SKM-1 treated with dmso at 0.1 percent for 144 hours (cell line): ENCODE measurements at regions not wholly inside any gene's neighbourhood (a gene's known extent, or its start where the extent isn't known, plus 50 kb on each side); places are given as distances from the start of the nearest gene placed in this dataset.
"Not testable (repeated sequence)": the region's sequence is repeated elsewhere in the genome, so short reads cannot be mapped to it uniquely, and the experiment has no call there.

ENCODE experiments used
- DNase-seq: peaks from one replicate; lab custom pipeline; 2025; ENCODE audit not compliant: unreplicated experiment; lab: John Stamatoyannopoulos, UW

DNA sequence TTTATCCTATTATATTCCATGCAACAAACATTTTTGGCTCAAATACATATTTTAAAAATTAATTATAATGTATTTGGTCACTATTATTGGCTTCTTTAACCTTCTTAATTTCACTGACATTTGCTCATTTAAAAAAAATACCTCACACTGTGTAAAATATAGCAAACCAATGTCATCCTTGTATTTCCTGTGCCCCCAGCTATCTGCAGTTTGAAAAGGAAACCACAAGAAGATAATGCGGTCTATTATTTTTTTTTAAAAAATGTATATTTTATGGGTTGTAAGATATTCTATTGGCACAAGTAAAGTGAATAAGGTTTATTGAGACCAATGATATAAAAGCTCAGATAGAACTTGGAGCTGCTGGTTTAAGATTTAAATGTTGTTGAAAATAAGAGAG lies 904.2 kb downstream of the SI start:
- no peak for DNase-seq

GRCh38 chr3:164155400-164155799 lies 922.9 kb downstream of the SI start:
- peak; percentile 7 for DNase-seq

- DNase-seq = no peak
Observed at GRCh38 chr3:164144824-164145223, 933.5 kb downstream of the SI start.

GRCh38 chr3:164132878-164133277 lies 945.4 kb downstream of the SI start:
- DNase-seq = no peak

- DNase-seq = no peak
Observed at GRCh38 chr3:164113371-164114332, 964.6 kb downstream of the SI start.

DNA sequence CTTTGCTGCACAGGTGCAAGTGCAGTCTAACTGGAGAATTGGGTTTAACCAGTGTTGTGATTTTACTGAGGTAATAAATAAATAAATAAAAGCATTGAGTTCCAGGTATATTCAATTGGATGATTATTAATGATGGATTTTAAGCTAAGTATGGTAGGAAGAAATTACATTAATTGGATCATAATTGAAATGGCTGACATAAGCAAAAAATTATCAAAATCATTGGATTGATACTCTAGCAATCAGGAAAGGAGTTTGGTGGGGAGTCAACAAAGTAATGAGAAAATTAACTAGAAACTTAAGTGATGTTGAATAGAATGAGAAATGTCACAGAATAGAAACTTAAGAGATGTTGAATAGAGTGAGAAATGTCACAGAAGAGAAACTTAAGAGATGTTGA lies 981.9 kb downstream of the SI start:
- DNase-seq = no peak

DNA sequence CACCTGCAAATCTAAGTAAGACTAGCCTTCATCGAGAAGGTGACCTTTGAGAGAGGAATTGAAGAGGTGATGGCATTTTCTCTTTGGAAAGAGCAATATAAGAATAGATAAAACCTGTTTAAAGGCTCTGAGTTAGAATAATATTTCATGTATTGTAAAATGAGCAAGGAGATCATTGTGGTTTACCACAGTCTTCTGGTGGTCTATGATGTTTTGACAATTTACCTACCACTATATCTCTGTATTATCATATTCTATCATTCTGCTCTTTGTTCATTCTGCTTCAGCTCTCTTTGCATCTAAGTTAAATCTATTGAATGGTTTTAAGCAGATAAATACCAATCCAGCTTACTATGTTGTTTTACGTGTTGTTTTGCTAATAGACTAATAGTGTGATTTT lies 982.3 kb downstream of the SI start:
- DNase-seq = no peak

- DNase-seq = no peak
Observed at GRCh38 chr3:164095279-164095678, 983.0 kb downstream of the SI start.

DNA sequence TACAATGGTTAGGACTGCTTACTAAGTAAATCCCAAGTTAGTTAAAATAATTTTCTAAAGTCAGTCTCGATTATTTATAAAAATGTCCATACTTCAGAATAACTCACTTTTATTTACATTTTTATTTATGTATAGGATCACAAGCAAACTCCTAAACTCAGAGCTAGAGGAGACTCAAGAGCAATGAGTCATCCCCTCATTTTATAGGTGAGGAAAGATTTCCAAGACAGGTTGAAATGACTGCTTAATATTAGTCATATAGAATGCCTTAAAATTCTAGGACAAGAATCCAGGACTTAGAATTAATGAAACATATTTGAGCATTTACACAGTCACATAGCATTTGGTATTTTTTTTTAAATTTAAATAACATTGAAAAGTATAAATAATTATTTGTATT lies 983.8 kb downstream of the SI start:
- no peak for DNase-seq

DNA sequence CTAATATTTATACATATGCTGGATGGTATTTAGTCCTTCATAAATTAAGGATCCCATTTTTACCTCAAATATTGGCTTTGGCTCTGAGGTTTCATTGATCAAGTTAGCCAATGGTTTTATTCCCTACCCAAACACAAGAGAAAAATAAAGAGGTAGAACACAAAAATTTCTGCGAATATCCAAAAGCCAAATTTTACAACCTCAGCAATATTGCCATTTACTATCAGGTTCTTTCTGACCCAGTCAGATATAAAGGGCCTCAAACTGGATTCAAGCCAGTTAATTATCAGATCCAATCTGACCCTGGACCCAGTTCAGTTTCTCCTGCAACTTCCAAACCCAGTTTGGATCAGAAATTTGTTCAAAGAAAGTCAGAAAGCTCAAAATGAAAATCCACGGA lies 998.1 kb downstream of the SI start:
- no peak for DNase-seq

GRCh38 chr3:164064298-164064697 lies 1014.0 kb downstream of the SI start:
- DNase-seq = no peak

GRCh38 chr3:164060923-164061322 lies 1017.4 kb downstream of the SI start:
- DNase-seq = no peak

DNA sequence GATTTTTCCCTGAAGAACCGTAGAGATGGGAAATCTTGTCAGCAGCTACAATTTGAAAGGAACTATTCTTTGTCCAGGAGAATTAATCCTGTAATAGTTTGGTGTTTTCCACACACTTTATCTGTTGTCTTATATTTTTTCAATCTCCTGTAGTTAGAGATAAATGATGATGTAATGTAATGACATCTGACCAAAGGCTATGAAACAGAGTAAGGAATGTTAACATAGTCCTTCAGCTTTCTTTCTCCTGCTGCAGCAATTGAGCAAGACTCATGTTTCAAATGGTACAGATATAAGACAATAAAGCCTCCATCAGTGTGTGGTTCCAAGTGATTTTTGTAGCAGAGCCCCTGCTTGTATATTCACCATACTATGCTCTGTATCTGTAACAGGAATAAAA lies 1028.4 kb downstream of the SI start:
- DNase-seq = no peak

DNA sequence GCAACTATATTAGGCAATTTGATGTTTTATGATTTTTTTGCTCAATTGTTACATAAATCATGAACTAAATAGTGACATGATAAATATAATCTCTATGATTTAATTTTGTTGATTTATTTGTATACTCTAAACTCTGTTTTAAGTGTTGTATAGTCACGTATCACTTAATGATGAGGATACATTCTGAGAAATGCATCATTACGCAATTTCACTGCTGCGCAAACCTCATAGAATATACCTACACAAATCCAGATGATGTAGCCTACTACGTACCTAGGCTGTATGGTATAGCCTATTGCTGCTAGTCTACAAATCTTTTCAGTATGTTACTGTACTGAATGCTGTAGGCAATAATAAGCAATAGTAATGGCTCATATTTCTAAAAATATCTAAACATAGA lies 1029.8 kb downstream of the SI start:
- DNase-seq = no peak

DNA sequence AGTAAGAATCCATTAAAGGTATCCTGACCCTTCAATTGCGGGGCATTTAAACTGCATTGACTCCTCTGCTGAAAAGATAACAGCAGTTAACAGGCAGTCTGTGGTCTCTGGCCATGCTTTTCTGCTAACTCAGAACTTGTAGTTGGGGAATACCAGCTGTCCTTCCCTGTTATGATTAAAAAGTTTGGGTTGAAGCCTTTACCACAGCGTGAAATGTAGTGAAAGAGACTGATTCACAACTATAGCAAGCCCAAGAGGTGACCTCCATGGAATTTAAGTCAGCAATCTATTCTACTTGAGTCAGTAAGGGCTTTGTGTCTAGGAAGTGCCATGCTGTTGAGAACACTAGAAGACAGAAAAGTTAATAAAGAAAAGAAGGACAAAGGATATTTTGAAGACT lies 1037.3 kb downstream of the SI start:
- DNase-seq = no peak

DNA sequence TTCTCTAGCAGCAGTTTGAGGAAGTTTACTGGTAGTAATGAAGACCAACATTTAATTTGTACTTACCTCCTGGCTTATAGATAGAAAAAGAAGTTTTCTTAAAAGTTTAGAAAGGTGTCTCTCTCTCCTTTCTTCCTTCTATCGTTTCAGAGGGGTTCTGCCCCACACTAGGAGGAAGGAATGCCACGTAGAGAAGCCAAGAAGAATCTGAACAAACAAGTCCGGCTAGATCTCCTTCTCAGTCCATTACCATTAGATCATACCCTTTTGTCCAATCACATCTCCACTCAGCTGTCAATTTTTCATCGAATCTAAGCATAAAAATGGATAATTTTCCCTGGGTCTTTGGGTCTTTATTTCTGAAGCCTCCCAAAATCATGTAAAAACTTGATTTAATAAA lies 1048.1 kb downstream of the SI start:
- no peak for DNase-seq

GRCh38 chr3:164024786-164025185 lies 1053.5 kb downstream of the SI start:
- DNase-seq = no peak

- no peak for DNase-seq
Observed at GRCh38 chr3:164023480-164023879, 1054.8 kb downstream of the SI start.

DNA sequence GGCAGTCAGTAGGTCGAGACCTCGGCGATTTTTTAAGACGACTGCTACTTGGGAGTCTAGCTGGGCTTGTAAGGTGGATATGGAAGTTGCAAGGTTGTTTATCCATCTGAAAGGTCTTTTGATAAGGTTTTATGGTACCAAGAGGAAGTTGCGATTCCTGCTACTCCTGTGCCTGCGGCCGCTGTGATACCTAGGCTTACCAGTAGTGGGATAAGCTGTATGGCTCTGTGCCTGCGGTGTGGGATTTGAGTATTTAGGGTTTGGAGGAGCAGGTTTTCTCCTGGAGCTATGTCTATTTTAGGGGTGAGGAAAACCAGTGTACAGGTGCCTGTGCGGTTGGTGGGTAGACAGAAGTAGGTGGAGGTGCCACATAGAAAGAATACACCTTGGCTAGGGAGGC lies 1059.8 kb downstream of the SI start:
- DNase-seq = no peak

GRCh38 chr3:164007765-164008164 lies 1070.5 kb downstream of the SI start:
- no peak for DNase-seq

DNA sequence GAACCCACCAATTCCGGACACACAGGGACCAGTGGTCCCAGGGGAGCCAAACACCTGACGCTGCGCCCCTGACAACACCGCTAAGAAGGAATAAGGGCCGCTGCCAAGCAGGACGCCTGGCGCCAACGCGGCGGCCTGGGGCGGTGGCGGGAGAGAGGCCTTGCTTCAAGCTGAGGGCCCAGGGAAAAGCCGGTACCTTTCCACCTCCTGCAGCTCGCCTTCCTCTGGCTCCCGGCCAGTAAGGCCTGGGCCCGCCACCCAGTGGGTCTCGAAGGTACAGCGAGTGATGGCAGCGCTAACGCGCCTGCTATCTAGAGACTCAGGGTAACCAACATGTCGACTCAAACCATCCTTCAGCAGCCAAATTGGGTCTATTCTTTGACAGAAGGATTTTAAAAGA lies 1074.1 kb downstream of the SI start:
- DNase-seq = no peak

DNA sequence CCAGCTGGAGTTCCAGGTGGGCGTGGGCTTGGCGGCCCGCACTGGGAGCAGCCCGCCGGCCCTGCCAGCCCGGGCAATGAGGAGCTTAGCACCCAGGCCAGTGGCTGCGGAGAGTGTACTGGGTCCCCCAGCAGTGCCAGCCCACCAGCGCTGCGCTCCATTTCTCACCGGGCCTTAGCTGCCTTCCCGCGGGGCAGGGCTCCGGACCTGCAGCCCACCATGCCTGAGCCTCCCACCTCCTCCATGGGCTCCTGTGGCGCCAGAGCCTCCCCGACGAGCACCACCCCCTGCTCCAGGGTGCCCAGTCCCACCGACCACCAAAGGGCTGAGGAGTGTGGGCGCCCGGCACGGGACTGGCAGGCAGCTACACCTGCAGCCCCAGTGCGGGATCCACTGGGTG lies 1075.3 kb downstream of the SI start:
- DNase-seq = not testable (repeated sequence)

- DNase-seq = no peak
Observed at GRCh38 chr3:163983940-163984339, 1094.4 kb downstream of the SI start.
